Mesenchymal stem cell (in vitro differentiated cells and primary cell): ENCODE measurements at regions not wholly inside any gene's neighbourhood (a gene's known extent, or its start where the extent isn't known, plus 50 kb on each side); places are given as distances from the start of the nearest gene placed in this dataset.
"Not testable (repeated sequence)": the region's sequence is repeated elsewhere in the genome, so short reads cannot be mapped to it uniquely, and the experiment has no call there.

Experiments
- DNase-seq: peaks from one replicate; pipeline ENCODE4 v3.0.0-alpha.2; 2013
- H2AFZ ChIP-seq: one replicate; pipeline ENCODE4 v1.6.1; 2013; ENCODE audit warnings: low read depth, mild to moderate bottlenecking, control low read depth, inconsistent platforms, low read length, moderate library complexity
- H2AK5ac ChIP-seq: 2 replicates; pipeline ENCODE4 v1.6.1; 2013; ENCODE audit warnings: low read length, moderate library complexity, mild to moderate bottlenecking, inconsistent platforms; ENCODE audit not compliant: severe bottlenecking
- H2BK120ac ChIP-seq: one replicate; pipeline ENCODE4 v1.6.1; 2013; ENCODE audit warnings: low read depth, mild to moderate bottlenecking, inconsistent platforms, low read length, moderate library complexity
- H2BK12ac ChIP-seq, 2 experiments: one replicate each; pipeline ENCODE4 v1.6.1; 2013; ENCODE audit warnings: inconsistent platforms in 2 of 2, low read length in 2 of 2, mild to moderate bottlenecking in 2 of 2, moderate library complexity in 2 of 2, control low read depth in 1 of 2
- H2BK15ac ChIP-seq: one replicate; pipeline ENCODE4 v1.6.1; 2013; ENCODE audit warnings: mild to moderate bottlenecking, low read depth, inconsistent platforms; ENCODE audit not compliant: poor library complexity, severe bottlenecking
- H2BK5ac ChIP-seq: 2 replicates; pipeline ENCODE4 v1.6.1; 2013; ENCODE audit warnings: low read depth, mild to moderate bottlenecking, low read length, control low read depth, inconsistent platforms; ENCODE audit not compliant: poor library complexity, severe bottlenecking
- H3K14ac ChIP-seq, 2 experiments: one replicate each; pipeline ENCODE4 v1.6.1; 2013; ENCODE audit warnings: inconsistent platforms in 2 of 2, low read length in 2 of 2, control low read depth in 1 of 2, mild to moderate bottlenecking in 1 of 2, moderate library complexity in 1 of 2
- H3K18ac ChIP-seq, 2 experiments: one replicate each; pipeline ENCODE4 v1.6.1; 2013; ENCODE audit warnings: inconsistent platforms in 2 of 2, low read length in 2 of 2, control low read depth in 1 of 2, low read depth in 1 of 2, mild to moderate bottlenecking in 1 of 2
- H3K23ac ChIP-seq, 2 experiments: one replicate each; pipeline ENCODE4 v1.6.1; 2013; ENCODE audit warnings: inconsistent platforms in 2 of 2, low read length in 2 of 2, mild to moderate bottlenecking in 2 of 2, moderate library complexity in 2 of 2, control low read depth in 1 of 2
- H3K27ac ChIP-seq: 2 replicates; pipeline ENCODE4 v1.5.1; 2013; ENCODE audit warnings: mild to moderate bottlenecking, moderate library complexity, low read length, control low read depth, inconsistent platforms; ENCODE audit not compliant: poor library complexity, severe bottlenecking
- H3K27me3 ChIP-seq, 2 experiments: 2 replicates each; pipeline versions ENCODE4 v1.6.1 to v1.7.0; 2013; ENCODE audit warnings: low read length in 2 of 2, mild to moderate bottlenecking in 2 of 2, moderate library complexity in 2 of 2, control low read depth in 1 of 2, inconsistent platforms in 1 of 2; ENCODE audit not compliant: control insufficient read depth in 1 of 2, insufficient read depth in 1 of 2
- H3K36me3 ChIP-seq, 2 experiments: 2 replicates each; pipeline versions ENCODE4 v1.6.1 to v1.7.0; 2013; ENCODE audit warnings: low read length in 2 of 2, control low read depth in 1 of 2, inconsistent platforms in 1 of 2, low read depth in 1 of 2, mild to moderate bottlenecking in 1 of 2; ENCODE audit not compliant: insufficient read depth in 2 of 2, control insufficient read depth in 1 of 2
- H3K4ac ChIP-seq, 2 experiments: one replicate each; pipeline ENCODE4 v1.6.1; 2013; ENCODE audit warnings: inconsistent platforms in 2 of 2, low read length in 2 of 2, mild to moderate bottlenecking in 2 of 2, moderate library complexity in 2 of 2, control low read depth in 1 of 2, low read depth in 1 of 2
- H3K4me1 ChIP-seq: 2 replicates; pipeline ENCODE4 v1.6.1; 2013; ENCODE audit warnings: low read depth, low read length, control low read depth; ENCODE audit not compliant: control insufficient read depth, insufficient read depth
- H3K4me2 ChIP-seq: 2 replicates; pipeline ENCODE4 v1.6.1; 2013; ENCODE audit warnings: low read length, mild to moderate bottlenecking, inconsistent platforms; ENCODE audit not compliant: poor library complexity, severe bottlenecking
- H3K4me3 ChIP-seq, 2 experiments: 2 replicates each; pipeline versions ENCODE4 v1.5.1 to v1.7.0; 2013; ENCODE audit warnings: low read length in 2 of 2, mild to moderate bottlenecking in 2 of 2, control low read depth in 1 of 2, low read depth in 1 of 2; ENCODE audit not compliant: insufficient read depth in 1 of 2
- H3K79me1 ChIP-seq: replicated peaks from 2 replicates; pipeline ENCODE4 v1.6.1; 2013; ENCODE audit warnings: mild to moderate bottlenecking, control low read depth, low read length, inconsistent platforms; ENCODE audit not compliant: poor library complexity, severe bottlenecking
- H3K9ac ChIP-seq: 2 replicates; pipeline ENCODE4 v1.7.0; 2013; ENCODE audit warnings: mild to moderate bottlenecking, low read length, moderate library complexity
- H3K9me3 ChIP-seq: 2 replicates; pipeline ENCODE4 v1.7.0; 2013; ENCODE audit warnings: mild to moderate bottlenecking, low read length; ENCODE audit not compliant: control insufficient read depth
- H4K8ac ChIP-seq: one replicate; pipeline ENCODE4 v1.6.1; 2013; ENCODE audit warnings: inconsistent platforms, mild to moderate bottlenecking, low read length, moderate library complexity
- H4K91ac ChIP-seq: one replicate; pipeline ENCODE4 v1.6.1; 2013; ENCODE audit warnings: mild to moderate bottlenecking, low read length, inconsistent platforms
- WGBS: methylation state at CpG from one replicate; pipeline ENCODE4 v1.1.7; 2013; ENCODE audit warnings: mixed read lengths; 5-methylcytosine and 5-hydroxymethylcytosine counted together

- Histone ChIP-seq H3K4me3 (no peak overlapping the region), H3K4me1 (no peaks in the 10 kb centered on the region), H3K36me3 (no peaks in the 10 kb centered on the region), H3K4me2 (no peak overlapping the region), H3K9ac (no peak overlapping the region), H3K27ac (no peak overlapping the region), H2AFZ (no peak overlapping the region), H3K18ac (no peak overlapping the region), H2BK12ac (no peak overlapping the region), H3K9me3 (peaks cover 16% of the 10 kb centered on the region), H2BK15ac (no peak overlapping the region), H3K79me1 (no peaks in the 10 kb centered on the region), H2BK120ac (no peak overlapping the region), H4K91ac (no peak overlapping the region), H2BK5ac (no peak overlapping the region), H3K23ac (no peak overlapping the region), H2AK5ac (no peak overlapping the region), H3K14ac (no peak overlapping the region), H3K4ac (no peak overlapping the region), H4K8ac (no peak overlapping the region), H3K27me3 (no peaks in the 10 kb centered on the region)
- no peak for DNase-seq
- WGBS, result no CpG with 5 or more reads among the region's 2 CpGs
These were observed 453.9 kb upstream of the DDX18 start for GRCh38 chr2:117360586-117360985.

- Histone ChIP-seq H2AK5ac (no peak overlapping the region), H3K23ac (no peak overlapping the region), H3K79me1 (no peaks in the 10 kb centered on the region), H2BK120ac (no peak overlapping the region), H3K18ac (no peak overlapping the region), H3K4me3 (no peak overlapping the region), H3K36me3 (no peaks in the 10 kb centered on the region), H4K91ac (no peak overlapping the region), H2BK15ac (no peak overlapping the region), H3K4ac (no peak overlapping the region), H3K27ac (no peak overlapping the region), H3K4me1 (no peaks in the 10 kb centered on the region), H3K4me2 (no peak overlapping the region), H3K9ac (no peak overlapping the region), H2BK5ac (no peak overlapping the region), H4K8ac (no peak overlapping the region), H3K14ac (no peak overlapping the region), H2AFZ (no peak overlapping the region), H3K9me3 (peaks cover 1% of the 10 kb centered on the region), H3K27me3 (no peaks in the 10 kb centered on the region), H2BK12ac (no peak overlapping the region)
- DNase-seq, result no peak
- WGBS, result no CpG with 5 or more reads among the region's 4 CpGs
These were observed 435.8 kb upstream of the DDX18 start for GRCh38 chr2:117378653-117379052.

DNA sequence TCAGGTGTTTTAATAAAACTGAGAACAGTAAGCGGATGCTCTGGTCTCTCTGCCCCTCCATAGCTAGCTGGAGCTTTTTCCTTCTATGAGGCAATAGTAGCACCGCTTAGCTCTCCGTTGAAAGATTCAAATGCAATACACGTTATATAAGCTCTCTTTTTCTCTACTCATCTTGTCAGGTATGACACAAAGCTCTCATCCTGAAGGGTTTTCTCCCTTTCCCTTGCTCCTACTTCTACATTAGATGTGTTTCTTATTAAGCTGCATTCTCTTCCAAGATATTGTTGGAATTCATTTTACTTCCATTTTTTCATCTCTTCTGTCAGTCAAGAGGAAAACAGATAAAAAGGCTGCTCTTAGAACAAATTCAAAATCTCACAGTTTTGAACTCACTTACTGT, 434.6 kb upstream of the DDX18 start:
- Histone ChIP-seq H3K9ac (no peak overlapping the region), H2BK120ac (no peak overlapping the region), H3K27ac (no peak overlapping the region), H2BK12ac (no peak overlapping the region), H3K9me3 (no peaks in the 10 kb centered on the region), H3K27me3 (no peaks in the 10 kb centered on the region), H3K4me3 (no peak overlapping the region), H3K23ac (no peak overlapping the region), H3K4me2 (no peak overlapping the region), H3K79me1 (no peaks in the 10 kb centered on the region), H3K4ac (no peak overlapping the region), H3K36me3 (no peaks in the 10 kb centered on the region), H2BK15ac (no peak overlapping the region), H2AK5ac (no peak overlapping the region), H3K14ac (no peak overlapping the region), H3K4me1 (no peaks in the 10 kb centered on the region), H4K91ac (no peak overlapping the region), H2BK5ac (no peak overlapping the region), H2AFZ (no peak overlapping the region), H3K18ac (no peak overlapping the region), H4K8ac (no peak overlapping the region)
- WGBS, result 85% methylated on average over 4 of the region's 4 CpGs
- no peak for DNase-seq

- H3K4me3 ChIP-seq, H2AK5ac ChIP-seq, H3K14ac ChIP-seq, H2BK120ac ChIP-seq, DNase-seq, H3K79me1 ChIP-seq, H4K8ac ChIP-seq, H4K91ac ChIP-seq, H3K36me3 ChIP-seq, H2BK12ac ChIP-seq, H3K23ac ChIP-seq, H2BK5ac ChIP-seq, H3K27me3 ChIP-seq, H3K18ac ChIP-seq, H3K9ac ChIP-seq, H3K4me2 ChIP-seq, H3K27ac ChIP-seq, H3K4me1 ChIP-seq, H3K4ac ChIP-seq, H2BK15ac ChIP-seq, H2AFZ ChIP-seq: not testable (repeated sequence)
- H3K9me3 ChIP-seq, result peaks cover 22% of the 10 kb centered on the region
- WGBS, result 93% methylated on average over 10 of the region's 12 CpGs
These were observed 430.5 kb upstream of the DDX18 start for GRCh38 chr2:117383997-117384396.
